ENCODE measurements at regions not wholly inside any gene's neighbourhood (a gene's known extent, or its start where the extent isn't known, plus 50 kb on each side); places are given as distances from the start of the nearest gene placed in this dataset.
"Not testable (repeated sequence)": the region's sequence is repeated elsewhere in the genome, so short reads cannot be mapped to it uniquely, and the experiment has no call there.

DNA sequence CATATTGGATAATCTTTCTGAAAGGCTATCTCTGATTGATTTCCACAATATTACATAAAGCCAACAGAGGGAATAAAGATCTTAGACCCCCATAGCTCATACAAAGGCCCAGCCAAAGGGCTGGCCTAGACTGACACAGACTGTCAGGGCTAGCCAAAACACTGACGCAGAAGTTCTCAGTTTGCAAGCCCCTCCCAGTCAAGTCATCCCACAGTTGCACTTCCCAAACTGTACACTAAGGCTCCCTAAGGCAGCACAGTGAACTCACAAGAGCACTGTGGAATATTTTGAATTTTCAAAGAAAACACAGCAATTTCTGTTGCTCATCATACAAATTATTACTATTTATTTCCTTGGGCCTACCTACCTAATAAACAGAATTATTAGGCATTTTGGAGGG lies 244.9 kb downstream of the SP3 start:
- no peak for DNase-seq (ENCODE audit: low read depth)

DNA sequence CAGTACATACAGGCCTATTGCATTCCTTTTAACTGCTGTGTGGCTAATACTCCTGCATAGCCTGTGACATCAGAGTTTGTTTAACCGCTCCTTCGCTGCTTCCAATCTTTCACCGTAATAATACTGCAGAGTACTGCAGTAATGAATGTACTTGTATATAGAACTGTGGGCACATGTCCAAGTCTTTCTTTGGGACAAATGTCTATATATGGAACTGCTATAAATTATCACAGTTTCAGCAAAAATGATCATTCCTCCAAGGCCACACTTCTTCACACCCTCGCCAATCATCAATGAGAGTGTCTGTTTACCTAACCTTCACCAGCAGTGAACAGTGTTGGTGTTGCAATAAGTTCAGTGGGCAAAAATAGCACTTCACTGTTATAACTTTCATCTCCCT lies 230.4 kb downstream of the SP3 start:
- no peak for DNase-seq (ENCODE audit: low read depth)

DNA sequence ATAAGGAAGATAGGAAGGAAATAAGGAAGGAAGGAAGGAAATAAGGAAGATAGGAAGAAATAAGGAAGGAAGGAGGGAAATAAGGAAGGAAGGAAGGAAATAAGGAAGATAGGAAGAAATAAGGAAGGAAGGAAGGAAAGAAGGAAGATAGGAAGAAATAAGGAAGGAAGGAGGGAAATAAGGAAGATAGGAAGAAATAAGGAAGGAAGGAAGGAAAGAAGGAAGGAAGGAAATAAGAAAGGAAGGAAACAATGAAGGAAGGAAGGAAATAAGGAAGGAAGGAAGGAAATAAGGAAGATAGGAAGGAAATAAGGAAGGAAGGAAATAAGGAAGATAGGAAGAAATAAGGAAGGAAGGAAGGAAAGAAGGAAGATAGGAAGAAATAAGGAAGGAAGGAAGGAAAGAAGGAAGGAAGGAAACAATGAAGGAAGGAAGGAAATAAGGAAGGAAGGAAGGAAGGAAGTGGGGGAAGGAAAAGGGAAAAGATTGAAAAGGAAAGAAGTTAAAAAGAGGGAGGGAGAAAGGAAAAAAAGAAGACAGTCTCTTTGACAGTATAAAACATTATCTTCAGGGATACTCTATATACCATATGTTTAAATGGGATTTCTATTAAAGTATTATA lies 227.1 kb downstream of the SP3 start:
- not testable (repeated sequence) for DNase-seq (ENCODE audit: low read depth)

DNA sequence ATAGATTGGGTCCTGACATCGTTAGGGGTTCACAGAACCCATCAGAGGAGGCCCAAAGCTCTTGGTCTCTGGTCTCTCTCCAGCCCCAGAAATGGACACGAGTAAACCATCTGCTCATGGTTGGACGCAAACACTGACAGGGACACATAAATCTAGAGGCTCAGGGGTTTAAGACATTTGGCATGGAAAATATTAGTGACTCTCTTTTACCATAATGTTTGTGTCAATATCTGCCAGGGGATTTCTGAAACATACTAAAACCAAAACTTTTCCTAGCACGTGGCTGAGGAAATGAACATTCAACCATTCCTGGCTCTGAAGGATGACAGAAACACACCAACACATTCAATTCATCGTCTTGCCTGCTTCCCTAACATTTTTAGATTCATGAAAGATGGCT lies 226.2 kb downstream of the SP3 start:
- DNase-seq (ENCODE audit: low read depth), result no peak

DNA sequence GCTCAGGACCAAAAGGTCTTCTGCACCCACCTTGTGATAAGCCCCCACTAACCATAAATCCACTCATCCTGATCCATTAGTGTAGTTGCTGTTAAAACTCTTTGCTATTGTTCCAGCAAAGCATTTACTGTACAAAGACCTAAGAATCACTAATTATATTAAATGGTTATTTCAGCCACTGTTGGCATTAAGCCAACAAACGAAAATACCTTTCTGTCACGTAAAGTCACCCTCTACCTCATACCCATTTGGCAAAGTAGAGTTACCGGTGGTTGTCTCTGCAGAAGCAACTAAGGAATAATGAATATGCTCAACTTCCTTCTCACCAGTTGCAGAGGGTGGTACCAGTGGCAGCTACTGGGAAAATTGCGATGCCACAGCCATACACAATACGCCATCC lies 224.5 kb downstream of the SP3 start:
- DNase-seq (ENCODE audit: low read depth), result no peak

DNA sequence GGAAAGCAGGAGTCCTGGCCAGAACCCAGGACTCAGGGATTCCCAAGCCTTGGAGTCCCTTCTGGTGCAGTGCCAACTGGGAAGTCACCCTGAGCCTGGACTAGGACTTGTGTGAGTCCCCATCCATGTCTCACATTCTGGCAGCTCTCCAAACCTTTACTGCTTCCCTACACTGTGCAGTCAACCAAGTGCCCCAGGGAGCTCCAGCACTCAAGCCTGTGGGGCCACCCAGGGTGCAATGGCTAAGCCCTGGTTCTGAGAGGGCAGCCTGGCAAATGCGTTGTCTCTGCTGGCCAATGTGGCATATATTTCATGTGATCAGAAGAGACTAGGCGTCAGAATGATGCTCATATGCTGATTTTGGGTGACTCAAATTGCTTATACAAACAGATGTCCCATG lies 223.4 kb downstream of the SP3 start:
- no peak for DNase-seq (ENCODE audit: low read depth)

DNA sequence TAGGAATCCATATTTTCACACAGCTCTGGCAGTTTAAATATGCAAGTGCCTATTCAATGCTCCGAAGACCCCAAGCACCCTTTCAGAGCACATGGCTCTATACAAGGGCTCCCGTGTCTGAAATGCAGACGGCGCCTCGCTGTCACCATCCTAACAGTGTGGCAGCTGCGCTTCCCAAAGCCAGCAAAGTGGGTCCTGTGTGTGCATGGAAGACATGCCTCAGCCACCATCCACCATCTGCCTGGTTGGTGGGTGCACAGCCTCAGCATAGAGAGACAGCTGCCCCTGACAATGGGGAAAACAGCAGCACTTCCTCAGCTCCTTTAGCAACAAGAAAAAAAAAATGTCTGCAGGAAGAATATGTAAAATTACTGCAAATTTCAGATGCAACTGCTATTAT lies 218.1 kb downstream of the SP3 start:
- DNase-seq (ENCODE audit: low read depth), result no peak

DNA sequence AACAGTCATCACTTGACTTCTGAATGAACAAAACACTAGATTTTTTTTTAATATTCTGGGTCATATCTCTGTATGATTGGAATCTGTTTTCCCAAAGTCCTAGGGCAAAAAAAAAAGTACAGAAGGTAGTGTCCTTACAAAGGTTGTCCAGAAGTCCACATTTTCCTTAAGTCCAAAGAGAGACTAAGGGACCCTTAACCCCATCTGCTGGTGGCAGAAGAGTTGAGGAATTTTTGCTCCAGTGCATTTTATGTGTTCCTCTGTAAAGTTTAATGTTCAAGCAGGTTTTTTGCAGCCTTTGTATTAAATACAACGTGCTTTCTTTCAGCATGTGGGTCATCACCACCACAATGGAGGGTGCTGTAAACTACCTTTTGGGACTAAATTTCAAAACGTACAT lies 215.9 kb downstream of the SP3 start:
- DNase-seq (ENCODE audit: low read depth), result no peak

DNA sequence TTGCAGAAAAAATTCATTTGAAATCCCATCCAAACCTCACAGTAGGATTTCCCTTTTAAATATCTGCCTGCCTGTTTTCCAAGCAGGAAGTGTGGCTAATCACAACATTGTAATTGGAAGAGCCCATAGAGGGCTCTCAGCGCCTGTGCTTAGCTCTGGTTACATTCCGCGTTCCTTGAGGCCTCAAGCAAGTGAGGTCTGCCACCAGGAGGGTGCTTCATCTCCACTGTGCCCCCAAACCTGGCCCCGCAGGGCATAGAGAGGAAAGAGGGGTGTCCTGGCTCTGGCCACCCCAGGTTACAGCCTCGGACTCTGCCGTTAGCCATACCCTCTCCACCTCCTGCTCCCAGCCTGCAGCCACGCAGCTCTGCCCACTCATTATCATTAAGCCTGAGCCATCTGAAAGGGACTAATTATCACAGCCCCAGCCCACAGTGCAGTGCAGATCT lies 214.8 kb downstream of the SP3 start:
- DNase-seq (ENCODE audit: low read depth), result no peak

DNA sequence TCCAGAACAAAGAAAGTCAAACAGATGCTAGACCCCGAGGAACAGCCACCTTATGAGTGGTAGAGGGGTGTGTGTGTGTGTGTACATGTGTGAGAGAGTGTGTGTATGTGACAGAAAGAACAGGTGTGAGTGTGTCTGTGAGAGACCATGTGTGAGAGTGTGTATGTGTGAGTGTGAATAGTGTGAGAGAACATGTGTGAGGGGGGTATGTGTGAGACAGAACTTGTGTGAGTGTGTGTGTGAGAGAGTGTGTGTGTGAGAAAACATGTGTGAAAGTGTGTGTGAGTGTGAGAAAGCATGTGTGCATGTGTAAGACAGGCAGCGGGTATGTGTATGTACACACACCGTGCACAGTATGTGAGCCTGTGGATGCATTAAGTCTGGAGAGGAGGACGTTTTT lies 214.3 kb downstream of the SP3 start:
- DNase-seq (ENCODE audit: low read depth), result no peak

DNA sequence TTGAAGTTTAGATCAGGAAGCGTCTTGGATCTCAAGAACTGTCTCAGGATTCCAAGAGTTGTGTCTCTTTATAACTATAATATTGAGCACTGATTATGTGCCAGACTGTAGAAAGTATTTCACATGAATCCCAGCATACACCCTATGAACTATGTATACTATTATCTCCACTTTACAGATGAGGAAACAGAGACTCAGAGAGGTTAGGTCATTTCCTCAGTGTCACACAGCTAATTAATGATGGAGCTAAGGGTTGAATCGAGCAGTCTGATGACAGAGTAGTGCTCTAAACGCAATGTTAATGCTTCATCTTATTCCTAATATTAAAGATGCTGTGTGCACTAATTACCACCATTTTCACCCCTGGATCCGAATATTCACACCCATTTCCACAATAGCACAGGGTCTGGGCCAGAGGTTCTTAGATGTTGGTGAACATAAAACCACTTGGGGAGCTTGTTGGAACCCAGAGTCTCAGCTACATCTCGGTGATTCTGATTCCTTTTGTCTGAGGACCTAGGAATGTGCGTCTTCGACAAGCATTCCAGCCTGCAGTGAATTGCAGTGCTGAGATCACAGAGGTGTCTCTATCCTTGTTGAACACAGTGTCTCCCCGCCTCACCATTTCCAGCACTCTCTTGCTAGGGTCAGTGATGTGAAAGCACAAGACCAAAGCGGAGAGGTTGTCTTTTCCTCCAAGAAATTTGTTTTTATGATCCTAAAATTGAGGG lies 213.8 kb downstream of the SP3 start:
- DNase-seq (ENCODE audit: low read depth), result no peak

DNA sequence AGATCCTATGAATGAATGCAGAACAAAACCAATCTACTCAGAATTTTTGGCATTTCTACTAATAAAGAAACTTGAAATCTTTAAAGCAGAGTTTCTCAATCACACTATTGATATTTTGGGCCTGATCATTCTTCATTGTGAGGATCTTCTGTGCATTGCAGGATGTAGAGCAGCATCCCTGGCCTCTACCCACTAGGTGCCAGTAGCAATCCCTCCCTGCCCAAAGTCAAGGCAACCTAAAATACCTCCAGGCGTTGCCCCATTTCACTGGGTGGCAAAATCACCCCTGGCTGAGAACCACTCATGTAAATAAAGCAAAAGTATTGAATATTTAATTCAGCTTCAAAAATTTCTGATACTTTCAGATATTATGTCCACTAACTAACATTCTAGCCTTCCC lies 213.0 kb downstream of the SP3 start:
- no peak for DNase-seq (ENCODE audit: low read depth)

DNA sequence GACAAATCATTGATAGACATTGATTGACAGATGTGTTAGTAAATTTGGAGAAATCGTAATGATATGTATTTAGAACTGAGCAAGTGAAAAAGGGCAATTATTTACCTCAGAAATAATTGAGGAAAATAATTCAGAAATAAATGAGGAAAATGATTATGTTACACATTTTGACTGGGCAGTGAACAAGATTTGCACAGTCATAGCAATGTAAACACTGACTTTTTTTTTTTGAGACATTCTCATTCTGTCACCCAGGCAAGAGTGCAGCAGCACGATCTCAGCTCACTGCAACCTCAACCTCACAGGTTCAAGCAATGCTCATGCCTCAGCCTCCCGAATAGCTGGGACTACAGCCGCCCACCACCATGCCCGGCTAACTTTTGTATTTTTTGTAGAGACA lies 211.7 kb downstream of the SP3 start:
- no peak for DNase-seq (ENCODE audit: low read depth)

DNA sequence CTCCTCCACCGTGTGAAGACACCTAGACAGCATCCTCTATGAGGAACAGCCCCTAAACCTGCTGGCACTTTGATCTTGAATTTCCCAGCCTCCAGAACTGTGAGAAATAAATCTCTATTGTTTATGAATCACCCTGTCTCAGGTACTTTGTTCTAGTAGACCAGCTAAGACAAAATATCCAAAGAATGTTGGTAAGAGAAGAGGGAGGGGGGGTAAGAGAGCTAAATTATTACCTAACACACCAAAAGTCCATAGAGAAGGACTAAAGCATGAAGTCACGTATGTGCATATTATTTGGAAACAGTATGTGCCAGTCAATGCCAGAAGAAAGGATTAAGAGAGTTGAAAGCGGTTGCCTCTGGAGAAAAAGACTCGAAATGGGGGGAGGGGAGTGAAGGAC lies 211.0 kb downstream of the SP3 start:
- no peak for DNase-seq (ENCODE audit: low read depth)

DNA sequence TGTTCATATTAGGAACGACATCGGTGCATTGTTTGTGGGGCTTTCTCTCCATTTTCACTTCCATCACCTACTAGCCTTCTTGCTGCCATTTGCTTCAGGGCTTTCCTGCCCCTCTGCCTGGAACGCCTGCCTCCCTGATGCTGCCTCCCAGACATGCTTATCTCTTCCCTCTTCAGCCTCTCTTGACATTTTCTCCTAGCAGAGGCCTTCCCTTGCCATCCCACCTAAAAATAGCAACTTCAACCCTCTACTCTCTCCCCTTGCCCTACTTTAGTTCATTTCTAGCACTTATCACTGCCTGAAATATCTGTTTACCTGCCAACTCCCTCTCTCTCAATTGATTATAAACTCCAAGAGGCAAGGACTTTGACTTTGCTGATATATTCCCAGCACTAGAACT lies 210.3 kb downstream of the SP3 start:
- DNase-seq (ENCODE audit: low read depth), result no peak

DNA sequence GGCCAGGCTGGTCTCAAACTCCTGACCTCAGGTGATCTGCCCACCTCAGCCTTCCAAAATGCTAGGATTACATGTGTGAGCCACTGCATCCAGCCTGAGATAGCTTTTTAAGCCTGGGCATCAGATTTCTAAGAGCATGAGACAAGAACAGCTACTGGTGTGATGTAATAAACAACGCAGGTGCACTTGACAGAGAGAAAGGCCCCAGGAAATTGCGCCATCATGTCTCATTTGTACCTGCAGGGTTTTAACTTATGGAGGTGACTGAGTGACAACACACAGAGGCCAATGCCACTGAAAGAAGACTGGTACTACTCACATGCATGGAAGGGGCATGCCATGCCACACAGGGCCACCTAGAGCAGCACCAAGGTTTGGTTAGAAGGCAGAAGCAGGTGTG lies 209.4 kb downstream of the SP3 start:
- DNase-seq (ENCODE audit: low read depth), result no peak

DNA sequence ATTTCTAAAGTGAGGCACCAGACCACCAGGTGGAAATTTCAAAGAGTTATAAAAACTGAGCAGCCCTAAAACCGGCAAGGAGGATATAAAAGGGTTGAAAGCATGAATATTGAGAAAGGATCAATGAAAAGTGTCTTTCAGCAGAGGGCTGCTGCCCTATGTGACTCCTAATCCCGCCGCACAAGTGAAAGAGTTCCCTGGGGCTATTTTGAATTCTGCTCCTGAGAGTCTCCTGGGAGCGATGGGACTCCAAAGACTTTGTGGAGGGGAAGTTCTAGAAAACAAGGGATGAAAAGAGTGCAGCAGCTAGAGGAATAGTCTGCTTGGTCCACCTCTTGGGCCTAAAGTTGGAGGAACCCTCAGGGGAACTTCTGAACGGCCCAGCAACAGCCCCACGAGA lies 205.2 kb downstream of the SP3 start:
- DNase-seq (ENCODE audit: low read depth), result no peak

DNA sequence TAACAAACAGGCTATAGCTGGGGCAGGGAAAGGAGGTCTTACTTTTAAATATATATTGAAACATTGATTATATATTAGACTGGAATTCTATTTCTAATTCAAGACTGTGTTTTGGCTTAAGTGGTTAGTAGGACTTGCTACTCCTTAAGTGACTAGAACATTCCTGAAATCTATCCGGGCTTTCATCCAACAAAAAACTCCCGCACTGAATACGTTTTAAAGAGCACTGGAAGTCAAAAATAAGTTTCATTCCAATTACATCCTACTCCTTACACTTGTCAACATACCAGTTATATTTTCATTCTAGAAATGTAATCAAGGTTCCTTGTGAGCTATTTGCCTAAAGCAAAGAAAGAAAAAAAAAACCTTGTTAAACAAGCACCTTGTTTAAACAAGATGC lies 204.6 kb downstream of the SP3 start:
- DNase-seq (ENCODE audit: low read depth), result no peak

DNA sequence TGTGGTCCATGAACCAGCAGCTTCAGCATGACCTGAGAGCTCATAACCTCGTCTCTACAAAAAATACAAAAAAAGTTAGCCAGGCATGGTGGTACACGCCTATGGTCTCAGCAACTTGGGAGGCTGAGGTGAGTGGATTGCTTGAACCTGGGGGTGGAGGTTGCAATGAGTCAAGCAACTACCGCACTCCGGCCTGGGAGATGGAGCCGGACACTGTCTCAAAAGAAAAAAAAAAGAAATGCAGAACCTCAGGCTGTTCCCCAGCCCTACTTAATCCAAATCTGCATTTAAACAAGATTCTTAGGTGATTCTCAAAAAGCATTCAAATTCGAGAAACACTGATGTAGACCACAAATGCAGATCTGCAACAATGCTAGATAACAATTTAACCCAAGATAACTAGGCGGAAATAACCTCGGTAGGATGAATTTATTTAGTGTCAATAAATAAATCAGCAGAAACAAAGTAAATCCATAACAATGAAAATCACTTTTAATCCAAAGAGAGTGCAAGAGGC lies 203.5 kb downstream of the SP3 start:
- no peak for DNase-seq (ENCODE audit: low read depth)

DNA sequence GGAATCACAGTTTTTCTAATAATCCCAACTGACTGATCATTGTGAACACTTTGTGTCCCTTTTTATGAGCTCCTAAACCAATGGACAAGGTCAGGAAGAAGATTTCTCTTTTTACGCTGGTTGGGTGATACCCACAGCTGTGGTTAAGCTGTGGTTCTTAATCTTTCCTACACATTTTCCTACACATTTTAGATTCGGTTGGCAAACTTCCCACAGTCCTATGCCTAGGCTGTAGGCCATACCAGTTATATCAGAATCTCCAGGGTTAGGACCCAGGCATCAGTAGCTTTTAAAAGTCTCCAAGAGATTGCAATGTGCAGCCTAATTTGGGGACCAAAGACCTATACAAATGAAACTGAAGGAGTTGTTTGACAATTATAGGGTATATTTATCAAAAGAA lies 203.0 kb downstream of the SP3 start:
- DNase-seq (ENCODE audit: low read depth), result no peak

DNA sequence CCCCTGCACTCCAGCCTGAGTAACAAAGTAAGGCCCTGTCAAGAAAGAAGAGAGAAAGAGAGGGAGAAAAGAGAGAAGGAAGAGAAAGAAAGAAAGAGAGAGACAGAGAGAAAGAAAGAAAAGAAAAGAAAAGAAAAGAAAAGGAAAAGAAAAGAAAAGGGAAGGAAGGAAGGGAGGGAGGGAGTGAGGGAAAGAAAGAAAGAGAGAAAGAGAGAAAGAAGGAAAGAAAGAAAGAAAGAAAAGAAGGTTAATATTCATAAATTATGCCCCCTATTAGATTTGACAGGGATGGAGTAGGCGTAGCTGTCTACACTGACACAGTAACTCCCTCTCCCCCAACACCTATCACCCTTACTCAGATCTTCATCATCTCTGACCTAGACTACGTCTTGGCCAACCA lies 202.3 kb downstream of the SP3 start:
- DNase-seq (ENCODE audit: low read depth), result no peak

DNA sequence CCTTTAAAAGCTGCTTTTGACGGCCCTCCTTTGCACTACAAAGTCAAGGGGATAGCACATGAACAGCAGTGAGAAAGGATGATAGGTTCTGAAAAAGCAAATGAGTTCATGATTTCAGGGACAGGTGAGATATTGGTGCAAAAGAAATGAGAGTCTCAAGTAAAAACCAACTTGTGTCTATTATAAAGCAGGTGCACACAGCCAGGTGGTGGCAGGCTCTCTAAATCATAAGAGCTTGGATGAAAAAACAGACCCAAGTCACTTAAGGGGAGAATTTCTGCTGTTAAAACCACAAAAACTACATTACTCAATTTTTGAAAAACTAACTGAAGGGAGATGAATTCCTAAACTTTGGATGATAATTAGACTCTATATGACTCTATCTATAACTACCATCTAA lies 201.5 kb downstream of the SP3 start:
- no peak for DNase-seq (ENCODE audit: low read depth)

DNA sequence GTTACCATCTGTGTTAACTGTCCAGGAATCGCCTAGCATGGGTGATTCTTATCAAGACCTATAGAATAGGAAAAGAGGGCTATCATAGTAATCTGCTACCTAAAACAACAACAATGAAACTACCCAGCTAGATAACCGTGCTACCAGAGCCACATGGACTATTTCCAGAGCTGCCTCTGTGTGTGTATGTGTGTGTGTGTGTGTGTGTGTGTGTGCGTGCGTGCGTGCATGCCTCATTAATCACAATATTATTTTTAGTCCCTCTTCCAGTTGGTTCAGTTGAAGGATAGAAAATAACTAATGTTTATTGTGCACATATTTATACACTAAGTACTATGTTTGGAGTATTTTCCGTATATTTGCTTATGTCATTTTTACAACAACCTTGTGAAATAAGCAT lies 201.1 kb downstream of the SP3 start:
- DNase-seq (ENCODE audit: low read depth), result no peak

Data from stimulated activated CD8-positive, alpha-beta memory T cell treated with anti-CD3 and anti-CD28 coated beads, Interleukin-7, amount 100 ng/mL, for 24 hours (primary cell).